Panc1 (cell line): ENCODE measurements at regions not wholly inside any gene's neighbourhood (a gene's known extent, or its start where the extent isn't known, plus 50 kb on each side); places are given as distances from the start of the nearest gene placed in this dataset.

Source experiments
- ATAC-seq: fragments of 200-7000 bp; cut with Tn5 transposase; 2 replicates; pipeline ENCODE4 v1.9.1; 2020; ENCODE audit warnings: mild to moderate bottlenecking, moderate library complexity
- BruUV-seq: library from RNA; stranded (reverse); fragments of 400-500 nt; replicated peaks from 2 replicates; lab custom pipeline; 2021; lab: Mats Ljungman, UMichigan
- CTCF ChIA-PET: fragments of 300-600 bp; sonication (Branson Sonifier 250); formaldehyde crosslinking; loops from one replicate; lab custom pipeline; 2022; ENCODE audit warnings: antibody characterized with exemption; lab: Charles Lee
- POLR2A ChIA-PET: fragments of 300-600 bp; sonication (Branson Sonifier 250); formaldehyde crosslinking; loops from one replicate; lab custom pipeline; 2022; ENCODE audit warnings: antibody characterized with exemption; lab: Charles Lee
- DNase-seq: peaks from one replicate; pipeline ENCODE4 v3.0.0-alpha.2; 2010; ENCODE audit warnings: low read depth, low spot score
- H3K27ac ChIP-seq: 2 replicates; pipeline ENCODE4 v1.5.1; 2011; ENCODE audit warnings: mild to moderate bottlenecking, low read length, inconsistent platforms
- H3K27me3 ChIP-seq: fragments of 200-500 bp; sonication (Bioruptor generic); 2 replicates; pipeline ENCODE4 v1.6.0; 2014; ENCODE audit warnings: low read length, inconsistent platforms; ENCODE audit not compliant: control insufficient read depth, insufficient read depth
- H3K36me3 ChIP-seq: fragments of 200-500 bp; sonication (Bioruptor generic); 2 replicates; pipeline ENCODE4 v1.5.1; 2014; ENCODE audit warnings: inconsistent platforms, mild to moderate bottlenecking, low read length, moderate library complexity; ENCODE audit not compliant: control insufficient read depth, insufficient read depth
- H3K4me1 ChIP-seq: 2 replicates; pipeline ENCODE4 v1.5.1; 2011; ENCODE audit warnings: inconsistent platforms, mild to moderate bottlenecking, low read length, moderate library complexity; ENCODE audit not compliant: control insufficient read depth, insufficient read depth
- H3K4me3 ChIP-seq, 2 experiments: 2 replicates each; pipeline ENCODE4 v1.5.1; 2011 to 2012; ENCODE audit warnings: low read depth in 2 of 2, low read length in 2 of 2, mild to moderate bottlenecking in 2 of 2, inconsistent platforms in 1 of 2, moderate library complexity in 1 of 2
- H3K9me3 ChIP-seq: fragments of 200-500 bp; sonication (Bioruptor generic); 2 replicates; pipeline ENCODE4 v1.5.1; 2014; ENCODE audit warnings: low read depth, mild to moderate bottlenecking, inconsistent platforms, low read length, moderate library complexity; ENCODE audit not compliant: control insufficient read depth, insufficient read depth
- POLR2AphosphoS5 ChIP-seq: IDR thresholded peaks from 2 replicates; pipeline ENCODE4 v1.6.1; 2012; ENCODE audit warnings: mild to moderate bottlenecking, low read depth, low read length, moderate library complexity
- SIN3A ChIP-seq: IDR thresholded peaks from 2 replicates; pipeline ENCODE4 v1.6.1; 2012; ENCODE audit warnings: low read depth, mild to moderate bottlenecking, low read length, moderate library complexity, borderline replicate concordance; ENCODE audit not compliant: insufficient read depth
- TCF7L2 ChIP-seq: IDR thresholded peaks from 2 replicates; pipeline ENCODE4 v1.6.1; 2011; ENCODE audit warnings: mild to moderate bottlenecking, low read depth, low read length, inconsistent platforms
- in situ Hi-C: cut with HindIII; loops from 2 replicates; pipeline ENCODE4 v1.10.0; 2016; ENCODE audit warnings: low sequenced_read_pairs, low pct_unique_long_range_greater_than_20kb
- intact Hi-C: fragments of 100-400 bp; cut with micrococcal nuclease; formaldehyde crosslinking; loops from one replicate; pipeline ENCODE4 v1.10.0; 2022; ENCODE audit not compliant: unreplicated experiment
- TF ChIP-seq, protein P1 (sequence below): fragments of 450-650 bp; IDR thresholded peaks from 2 replicates; pipeline ENCODE4 v1.5.1; 2017; ENCODE audit warnings: mild to moderate bottlenecking
- TF ChIP-seq, protein P2 (sequence below), 2 experiments: IDR thresholded peaks; 2 replicates each; pipeline ENCODE4 v1.6.1; 2011 to 2012; ENCODE audit warnings: low read depth in 2 of 2, control low read depth in 1 of 2, low read length in 1 of 2, mild to moderate bottlenecking in 1 of 2, moderate library complexity in 1 of 2; ENCODE audit not compliant: insufficient read depth in 1 of 2

DNA sequence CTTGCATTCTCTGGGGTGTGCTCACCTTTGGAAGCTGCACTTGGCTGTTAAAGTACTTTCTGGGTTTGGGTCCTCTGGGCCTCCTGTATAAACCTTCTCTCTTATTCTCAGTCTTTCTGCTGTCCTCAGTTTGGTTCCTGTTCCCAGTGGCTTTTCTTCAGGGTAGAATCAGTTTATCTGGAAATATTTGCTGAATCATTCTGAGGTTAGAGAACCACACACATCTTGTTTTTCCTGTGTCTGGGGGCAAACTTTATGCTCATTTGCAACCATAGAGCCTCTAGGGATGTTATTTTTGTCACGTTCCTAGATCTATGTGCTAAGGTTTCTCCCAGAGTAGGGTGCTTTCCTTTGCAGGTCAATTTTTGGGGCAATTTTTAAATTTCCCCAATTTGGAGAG lies 224.3 kb upstream of the C11orf87 start:
- BruUV-seq = no TSS peak
- no peaks in the 10 kb centered on the region for H3K4me1 ChIP-seq
- H3K27ac ChIP-seq = no peak overlapping the region
- no peaks in the 10 kb centered on the region for H3K36me3 ChIP-seq
- ChIA-PET CTCF (no interaction called here), POLR2A (interaction anchor here (0.7 kb wide), 1 partner anchor 14 kb away, joined by 3 read pairs; no protein-coding TSS in a partner anchor)
- no peaks in the 10 kb centered on the region for H3K9me3 ChIP-seq
- no peaks in the 10 kb centered on the region for H3K27me3 ChIP-seq
- DNase-seq (no peak), ATAC-seq (no peak)
- H3K4me3 ChIP-seq = no peak overlapping the region
- intact Hi-C loops = no loop called here
- in situ Hi-C loops = no loop called here
- TF ChIP-seq TCF7L2 (no peak), POLR2AphosphoS5 (no peak), SIN3A (no peak)
- TF ChIP-seq, protein P1, sequence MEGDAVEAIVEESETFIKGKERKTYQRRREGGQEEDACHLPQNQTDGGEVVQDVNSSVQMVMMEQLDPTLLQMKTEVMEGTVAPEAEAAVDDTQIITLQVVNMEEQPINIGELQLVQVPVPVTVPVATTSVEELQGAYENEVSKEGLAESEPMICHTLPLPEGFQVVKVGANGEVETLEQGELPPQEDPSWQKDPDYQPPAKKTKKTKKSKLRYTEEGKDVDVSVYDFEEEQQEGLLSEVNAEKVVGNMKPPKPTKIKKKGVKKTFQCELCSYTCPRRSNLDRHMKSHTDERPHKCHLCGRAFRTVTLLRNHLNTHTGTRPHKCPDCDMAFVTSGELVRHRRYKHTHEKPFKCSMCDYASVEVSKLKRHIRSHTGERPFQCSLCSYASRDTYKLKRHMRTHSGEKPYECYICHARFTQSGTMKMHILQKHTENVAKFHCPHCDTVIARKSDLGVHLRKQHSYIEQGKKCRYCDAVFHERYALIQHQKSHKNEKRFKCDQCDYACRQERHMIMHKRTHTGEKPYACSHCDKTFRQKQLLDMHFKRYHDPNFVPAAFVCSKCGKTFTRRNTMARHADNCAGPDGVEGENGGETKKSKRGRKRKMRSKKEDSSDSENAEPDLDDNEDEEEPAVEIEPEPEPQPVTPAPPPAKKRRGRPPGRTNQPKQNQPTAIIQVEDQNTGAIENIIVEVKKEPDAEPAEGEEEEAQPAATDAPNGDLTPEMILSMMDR = no peak
- TF ChIP-seq, protein P2, sequence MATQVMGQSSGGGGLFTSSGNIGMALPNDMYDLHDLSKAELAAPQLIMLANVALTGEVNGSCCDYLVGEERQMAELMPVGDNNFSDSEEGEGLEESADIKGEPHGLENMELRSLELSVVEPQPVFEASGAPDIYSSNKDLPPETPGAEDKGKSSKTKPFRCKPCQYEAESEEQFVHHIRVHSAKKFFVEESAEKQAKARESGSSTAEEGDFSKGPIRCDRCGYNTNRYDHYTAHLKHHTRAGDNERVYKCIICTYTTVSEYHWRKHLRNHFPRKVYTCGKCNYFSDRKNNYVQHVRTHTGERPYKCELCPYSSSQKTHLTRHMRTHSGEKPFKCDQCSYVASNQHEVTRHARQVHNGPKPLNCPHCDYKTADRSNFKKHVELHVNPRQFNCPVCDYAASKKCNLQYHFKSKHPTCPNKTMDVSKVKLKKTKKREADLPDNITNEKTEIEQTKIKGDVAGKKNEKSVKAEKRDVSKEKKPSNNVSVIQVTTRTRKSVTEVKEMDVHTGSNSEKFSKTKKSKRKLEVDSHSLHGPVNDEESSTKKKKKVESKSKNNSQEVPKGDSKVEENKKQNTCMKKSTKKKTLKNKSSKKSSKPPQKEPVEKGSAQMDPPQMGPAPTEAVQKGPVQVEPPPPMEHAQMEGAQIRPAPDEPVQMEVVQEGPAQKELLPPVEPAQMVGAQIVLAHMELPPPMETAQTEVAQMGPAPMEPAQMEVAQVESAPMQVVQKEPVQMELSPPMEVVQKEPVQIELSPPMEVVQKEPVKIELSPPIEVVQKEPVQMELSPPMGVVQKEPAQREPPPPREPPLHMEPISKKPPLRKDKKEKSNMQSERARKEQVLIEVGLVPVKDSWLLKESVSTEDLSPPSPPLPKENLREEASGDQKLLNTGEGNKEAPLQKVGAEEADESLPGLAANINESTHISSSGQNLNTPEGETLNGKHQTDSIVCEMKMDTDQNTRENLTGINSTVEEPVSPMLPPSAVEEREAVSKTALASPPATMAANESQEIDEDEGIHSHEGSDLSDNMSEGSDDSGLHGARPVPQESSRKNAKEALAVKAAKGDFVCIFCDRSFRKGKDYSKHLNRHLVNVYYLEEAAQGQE (IDR thresholded peaks at IDR 0.05; ENCODE audit: insufficient read depth in 1 of 2, low read depth in 2 of 2, low read length in 1 of 2) = no peak

DNA sequence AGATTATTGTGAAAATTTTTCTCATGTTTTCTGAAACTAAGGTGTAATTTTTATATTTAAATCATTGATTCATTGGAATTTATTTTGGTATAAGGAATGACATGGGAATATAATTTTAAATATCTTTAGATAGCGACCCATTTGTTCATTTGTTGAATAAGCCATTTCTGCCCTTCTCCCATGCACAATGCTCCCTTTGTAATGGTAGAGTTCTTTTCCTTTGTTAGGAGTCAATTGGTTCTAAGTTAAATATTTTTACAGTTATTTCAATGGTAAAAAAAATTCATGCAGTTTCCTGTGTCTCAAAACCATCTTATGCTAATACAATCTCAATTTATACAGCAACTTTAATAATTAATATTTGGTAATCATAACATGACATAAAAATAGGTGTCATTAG lies 218.8 kb upstream of the C11orf87 start:
- DNase-seq = no peak
- no peaks in the 10 kb centered on the region for H3K9me3 ChIP-seq
- ATAC-seq = no peak
- H3K27ac ChIP-seq = no peak overlapping the region
- H3K36me3 ChIP-seq = no peaks in the 10 kb centered on the region
- CTCF ChIA-PET = no interaction called here
- TF ChIP-seq SIN3A = no peak
- TF ChIP-seq, protein P1 = no peak
- TF ChIP-seq TCF7L2 = no peak
- TF ChIP-seq, protein P2 (IDR thresholded peaks at IDR 0.05; ENCODE audit: insufficient read depth in 1 of 2, low read depth in 2 of 2, low read length in 1 of 2) = no peak
- TF ChIP-seq POLR2AphosphoS5 = no peak
- intact Hi-C loops (no loop called here), in situ Hi-C loops (no loop called here)
- BruUV-seq = no TSS peak
- H3K4me1 ChIP-seq = no peaks in the 10 kb centered on the region
- H3K27me3 ChIP-seq = no peaks in the 10 kb centered on the region
- H3K4me3 ChIP-seq = no peak overlapping the region
- POLR2A ChIA-PET = no interaction called here
